Muscle layer of duodenum (tissue), 2 donors: ENCODE measurements at regions not wholly inside any gene's neighbourhood (a gene's known extent, or its start where the extent isn't known, plus 50 kb on each side); places are given as distances from the start of the nearest gene placed in this dataset.

ENCODE experiments used
- H3K27ac ChIP-seq: one replicate; pipeline ENCODE4 v1.7.0; 2013; ENCODE audit warnings: mild to moderate bottlenecking, low read length
- H3K27me3 ChIP-seq: one replicate; pipeline ENCODE4 v1.7.0; 2013; ENCODE audit warnings: low read depth, mild to moderate bottlenecking, control low read depth, low read length
- H3K36me3 ChIP-seq, 2 donors: one replicate each; pipeline ENCODE4 v1.7.0; 2013; ENCODE audit warnings: low read length in 2 of 2, control low read depth in 1 of 2, mild to moderate bottlenecking in 1 of 2; ENCODE audit not compliant: insufficient read depth in 2 of 2, control insufficient read depth in 1 of 2
- H3K4me1 ChIP-seq, 2 donors: one replicate each; pipeline ENCODE4 v1.7.0; 2013; ENCODE audit warnings: low read length in 2 of 2, mild to moderate bottlenecking in 2 of 2, control low read depth in 1 of 2, moderate library complexity in 1 of 2; ENCODE audit not compliant: insufficient read depth in 2 of 2, control insufficient read depth in 1 of 2
- H3K4me3 ChIP-seq, 2 donors: one replicate each; pipeline ENCODE4 v1.7.0; 2013; ENCODE audit warnings: low read length in 2 of 2, low read depth in 1 of 2, mild to moderate bottlenecking in 1 of 2
- H3K9me3 ChIP-seq, 2 donors: one replicate each; pipeline ENCODE4 v1.7.0; 2013; ENCODE audit warnings: low read length in 2 of 2, control low read depth in 1 of 2, mild to moderate bottlenecking in 1 of 2; ENCODE audit not compliant: control insufficient read depth in 1 of 2
- donor health status: healthy.

GRCh38 chr13:30113983-30114570, 193.3 kb downstream of the KATNAL1 start:
- Histone ChIP-seq H3K4me3 (peak overlapping the region; percentile 56 to 63), H3K4me1 (peaks cover 6 to 25% of the 10 kb centered on the region in 2 donors), H3K9me3 (no peaks in the 10 kb centered on the region), H3K36me3 (no peaks in the 10 kb centered on the region), H3K27me3 (peaks cover under 1% of the 10 kb centered on the region), H3K27ac (peak overlapping the region; percentile 70)

GRCh38 chr13:30113551-30113950, 193.8 kb downstream of the KATNAL1 start:
- Histone ChIP-seq H3K27me3 (no peaks in the 10 kb centered on the region), H3K4me1 (peaks cover 6 to 25% of the 10 kb centered on the region in 2 donors), H3K27ac (peak overlapping the region; percentile 70), H3K36me3 (no peaks in the 10 kb centered on the region), H3K9me3 (no peaks in the 10 kb centered on the region), H3K4me3 (no peak overlapping the region)

GRCh38 chr13:30112602-30113435, 194.5 kb downstream of the KATNAL1 start:
- H3K27me3 ChIP-seq, result no peaks in the 10 kb centered on the region
- H3K36me3 ChIP-seq, result no peaks in the 10 kb centered on the region
- H3K4me1 ChIP-seq, result peaks cover 6 to 25% of the 10 kb centered on the region in 2 donors
- H3K27ac ChIP-seq, result peak overlapping the region; percentile 27
- no peaks in the 10 kb centered on the region for H3K9me3 ChIP-seq
- peak overlapping the region in 1 of 2 donors; percentile 32 for H3K4me3 ChIP-seq

- H3K4me3 ChIP-seq, result no peak overlapping the region
- no peaks in the 10 kb centered on the region for H3K36me3 ChIP-seq
- no peaks in the 10 kb centered on the region for H3K9me3 ChIP-seq
- H3K27me3 ChIP-seq, result no peaks in the 10 kb centered on the region
- H3K4me1 ChIP-seq, result peaks cover 6 to 25% of the 10 kb centered on the region in 2 donors
- no peak overlapping the region for H3K27ac ChIP-seq
Measured at GRCh38 chr13:30111810-30112209, 195.5 kb downstream of the KATNAL1 start.

- Histone ChIP-seq H3K27me3 (no peaks in the 10 kb centered on the region), H3K36me3 (no peaks in the 10 kb centered on the region), H3K4me3 (no peak overlapping the region), H3K27ac (no peak overlapping the region), H3K4me1 (peaks cover 6 to 22% of the 10 kb centered on the region in 2 donors), H3K9me3 (no peaks in the 10 kb centered on the region)
Measured at GRCh38 chr13:30110301-30111070, 196.9 kb downstream of the KATNAL1 start.

- no peaks in the 10 kb centered on the region for H3K27me3 ChIP-seq
- no peaks in the 10 kb centered on the region for H3K36me3 ChIP-seq
- H3K9me3 ChIP-seq, result no peaks in the 10 kb centered on the region
- peak overlapping the region; percentile 14 for H3K27ac ChIP-seq
- no peak overlapping the region for H3K4me3 ChIP-seq
- H3K4me1 ChIP-seq, result peaks cover 3 to 19% of the 10 kb centered on the region in 2 donors
Measured at GRCh38 chr13:30109471-30110135, 197.7 kb downstream of the KATNAL1 start.

GRCh38 chr13:30108913-30109237, 198.5 kb downstream of the KATNAL1 start:
- no peaks in the 10 kb centered on the region for H3K36me3 ChIP-seq
- H3K9me3 ChIP-seq, result no peaks in the 10 kb centered on the region
- peaks cover 3 to 11% of the 10 kb centered on the region in 2 donors for H3K4me1 ChIP-seq
- no peaks in the 10 kb centered on the region for H3K27me3 ChIP-seq
- H3K4me3 ChIP-seq, result no peak overlapping the region
- no peak overlapping the region for H3K27ac ChIP-seq

- Histone ChIP-seq H3K9me3 (no peaks in the 10 kb centered on the region), H3K4me3 (no peak overlapping the region), H3K27ac (no peak overlapping the region), H3K27me3 (no peaks in the 10 kb centered on the region), H3K4me1 (peaks cover 3 to 6% of the 10 kb centered on the region in 2 donors), H3K36me3 (no peaks in the 10 kb centered on the region)
Measured at GRCh38 chr13:30108216-30108912, 199.0 kb downstream of the KATNAL1 start.

GRCh38 chr13:30107521-30108136, 199.7 kb downstream of the KATNAL1 start:
- H3K36me3 ChIP-seq, result no peaks in the 10 kb centered on the region
- no peak overlapping the region for H3K4me3 ChIP-seq
- H3K4me1 ChIP-seq, result peaks cover under 1 to 1% of the 10 kb centered on the region in 2 donors
- H3K27me3 ChIP-seq, result no peaks in the 10 kb centered on the region
- no peak overlapping the region for H3K27ac ChIP-seq
- H3K9me3 ChIP-seq, result no peaks in the 10 kb centered on the region

- Histone ChIP-seq H3K4me3 (no peak overlapping the region), H3K9me3 (no peaks in the 10 kb centered on the region), H3K27ac (no peak overlapping the region), H3K4me1 (no peaks in the 10 kb centered on the region), H3K27me3 (no peaks in the 10 kb centered on the region), H3K36me3 (no peaks in the 10 kb centered on the region)
Measured at GRCh38 chr13:30107121-30107520, 200.2 kb downstream of the KATNAL1 start.
